Fibroblast of villous mesenchyme (primary cell): ENCODE measurements at regions not wholly inside any gene's neighbourhood (a gene's known extent, or its start where the extent isn't known, plus 50 kb on each side); places are given as distances from the start of the nearest gene placed in this dataset.

Experiments used
- DNase-seq: peaks from one replicate; pipeline ENCODE4 v3.0.0-alpha.2; 2010; ENCODE audit warnings: low read depth
- H3K4me3 ChIP-seq: 2 replicates; pipeline ENCODE4 v1.5.1; 2011; ENCODE audit warnings: low read depth, mild to moderate bottlenecking, low read length
- CTCF ChIP-seq: IDR thresholded peaks from 2 replicates; pipeline ENCODE4 v1.5.1; 2012; ENCODE audit warnings: low read depth, mild to moderate bottlenecking, low read length; ENCODE audit not compliant: insufficient read depth

- H3K4me3 ChIP-seq: no peak overlapping the region
- no peak for TF ChIP-seq CTCF
- DNase-seq: no peak
These were observed 50.1 kb upstream of the IRX3 start for GRCh38 chr16:54336631-54337204.
